ENCODE measurements at regions not wholly inside any gene's neighbourhood (a gene's known extent, or its start where the extent isn't known, plus 50 kb on each side); places are given as distances from the start of the nearest gene placed in this dataset.
"Not testable (repeated sequence)": the region's sequence is repeated elsewhere in the genome, so short reads cannot be mapped to it uniquely, and the experiment has no call there.

GRCh38 chr5:127216143-127216542 lies 74.5 kb upstream of the MEGF10 start:
- DNase-seq, result no peak

- no peak for DNase-seq
Measured at GRCh38 chr5:127216898-127217675, 73.5 kb upstream of the MEGF10 start.

GRCh38 chr5:127221936-127222335 lies 68.7 kb upstream of the MEGF10 start:
- not testable (repeated sequence) for DNase-seq

DNA sequence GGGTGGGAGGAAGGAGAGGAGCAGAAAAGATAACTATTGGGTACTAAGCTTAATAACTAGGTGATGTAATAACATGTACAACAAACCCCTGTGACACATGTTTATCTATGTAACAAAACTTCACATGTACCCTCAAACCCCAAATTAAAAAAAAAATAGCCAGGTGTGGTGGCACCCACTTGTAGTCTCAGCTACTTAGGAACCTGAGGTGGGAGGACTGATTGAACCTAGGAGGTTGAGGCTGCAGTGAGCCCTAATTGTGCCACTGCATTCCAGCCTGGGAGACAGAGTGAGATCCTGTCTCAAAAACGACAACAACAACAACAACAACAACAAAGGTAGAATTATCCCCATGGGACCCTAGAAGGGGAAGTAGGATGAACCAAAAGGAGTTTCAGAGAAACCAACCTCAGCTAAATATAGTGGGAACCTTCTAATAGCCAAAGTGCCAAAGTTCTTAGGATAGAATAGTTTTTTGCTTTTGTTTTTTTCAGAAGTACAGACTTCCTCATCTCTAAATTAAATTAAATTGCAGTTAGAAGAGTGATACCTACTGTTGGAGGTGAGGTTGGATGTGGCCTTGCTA lies 67.9 kb upstream of the MEGF10 start:
- not testable (repeated sequence) for DNase-seq

DNA sequence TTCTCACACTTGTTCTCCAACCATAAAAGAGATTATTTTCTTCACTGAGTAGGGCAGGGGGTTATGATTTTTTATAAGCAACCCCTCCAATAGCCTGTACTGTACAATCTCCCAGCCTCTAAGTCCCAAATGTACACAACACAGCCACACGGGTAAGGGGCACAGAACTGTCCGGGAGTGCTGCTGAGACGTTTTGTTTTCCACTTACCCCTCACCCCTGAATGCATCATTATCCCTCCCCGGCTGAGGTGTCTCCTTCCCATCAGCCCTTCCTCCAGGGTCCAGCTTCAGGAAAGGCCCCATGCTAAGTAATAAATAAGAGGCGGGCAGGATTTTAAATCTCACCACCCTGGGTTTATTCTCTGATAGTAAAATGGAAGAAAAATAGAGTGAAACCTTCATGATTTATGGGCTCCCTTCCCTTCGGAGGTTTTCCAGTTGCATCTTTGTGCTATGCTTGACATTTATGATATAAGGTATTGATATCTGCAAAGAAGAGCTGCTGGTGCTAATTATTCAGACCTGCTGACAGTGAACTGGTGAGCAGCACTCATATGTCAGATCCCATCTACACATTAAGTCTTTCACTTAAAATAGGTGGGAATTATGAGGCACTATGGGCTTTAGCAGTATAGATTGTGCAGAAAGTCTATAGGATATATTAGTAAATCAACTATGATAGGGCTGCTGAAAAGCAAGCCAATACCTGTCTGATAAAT lies 67.2 kb upstream of the MEGF10 start:
- no peak for DNase-seq

- DNase-seq, result no peak
Measured at GRCh38 chr5:127227881-127228280, 62.7 kb upstream of the MEGF10 start.

DNA sequence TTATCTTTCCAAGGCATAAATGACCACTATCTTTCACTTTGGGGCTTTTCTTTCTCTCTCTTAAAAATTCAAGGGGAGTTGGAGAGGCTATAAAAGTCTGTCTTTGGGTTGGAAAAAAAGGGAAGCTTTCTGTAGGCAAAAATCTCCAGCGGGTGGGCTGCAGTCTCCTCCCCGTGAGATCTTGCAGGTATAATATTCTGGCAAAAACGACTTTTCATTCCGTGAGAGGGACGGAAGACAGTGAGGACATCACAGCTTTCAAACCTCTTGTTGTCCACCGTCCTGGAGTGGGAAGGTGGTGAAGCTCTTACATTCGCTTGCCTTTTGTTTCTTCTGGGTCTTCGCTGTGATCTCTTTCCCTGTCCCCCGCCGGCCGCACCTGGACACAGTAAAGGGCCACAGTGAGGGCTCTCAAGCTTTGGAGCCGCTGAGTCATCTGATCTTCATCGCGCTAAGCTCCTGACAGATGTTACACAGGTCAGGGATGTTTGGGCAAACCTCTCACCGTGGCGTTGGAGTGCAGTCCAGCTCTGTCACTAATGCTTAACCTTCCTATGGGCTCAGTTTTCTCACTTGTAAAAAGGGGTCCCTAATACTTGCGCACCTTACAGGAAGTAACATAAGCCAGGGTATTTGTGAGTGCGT lies 61.9 kb upstream of the MEGF10 start:
- DNase-seq, result no peak

DNA sequence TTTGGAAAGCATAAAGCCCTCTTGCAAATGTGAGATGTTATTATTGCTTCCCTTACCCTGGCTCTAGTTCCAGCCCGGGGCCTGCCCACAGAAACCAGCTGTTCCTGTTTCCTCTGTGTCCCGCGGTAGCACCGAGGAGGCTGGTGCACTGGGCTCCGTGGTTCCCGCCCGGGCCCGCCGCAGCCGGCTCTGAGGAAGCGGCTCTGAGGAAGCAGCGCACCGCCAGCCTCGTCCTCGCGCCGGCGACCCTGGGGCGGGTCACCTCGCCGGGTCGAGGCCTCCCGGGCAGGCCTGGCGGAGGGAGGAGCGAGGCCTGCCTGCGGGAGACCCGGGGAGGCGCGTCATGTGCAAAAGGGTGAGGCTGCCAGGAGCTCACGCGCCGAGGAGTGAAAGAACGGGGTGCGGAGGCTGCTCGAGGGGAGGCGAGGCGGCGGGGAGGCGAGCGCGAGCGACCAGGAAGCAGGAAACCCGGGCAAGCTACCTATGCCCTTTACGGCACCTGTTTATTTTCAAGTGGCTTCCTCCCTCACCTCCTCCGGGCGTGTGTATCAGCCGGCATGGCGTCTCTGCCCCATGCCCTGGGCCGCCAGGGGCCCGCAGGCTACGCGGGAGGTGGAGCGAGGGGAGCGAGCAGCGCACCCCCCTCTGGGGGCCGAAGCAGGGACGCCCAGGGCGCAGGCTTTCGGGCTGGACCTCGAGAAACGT lies 61.3 kb upstream of the MEGF10 start:
- DNase-seq, result peak; percentile 62

- no peak for DNase-seq
Measured at GRCh38 chr5:127231118-127231517, 59.5 kb upstream of the MEGF10 start.

GRCh38 chr5:127233590-127233989 lies 57.0 kb upstream of the MEGF10 start:
- DNase-seq, result no peak

GRCh38 chr5:127235136-127235535 lies 55.5 kb upstream of the MEGF10 start:
- DNase-seq, result no peak

GRCh38 chr5:127236254-127236653 lies 54.3 kb upstream of the MEGF10 start:
- no peak for DNase-seq
